ENCODE measurements at regions not wholly inside any gene's neighbourhood (a gene's known extent, or its start where the extent isn't known, plus 50 kb on each side); places are given as distances from the start of the nearest gene placed in this dataset.
A peak's percentile ranks its signal among the peaks of the same experiment; 100 is the strongest.

GRCh38 chr19:30784850-30785457 lies 412.8 kb downstream of the ZNF536 start:
- DNase-seq (ENCODE audit: low spot score) = peak; percentile 5

- DNase-seq (ENCODE audit: low spot score) = no peak
These were observed 411.8 kb downstream of the ZNF536 start for GRCh38 chr19:30783936-30784335.

- DNase-seq (ENCODE audit: low spot score) = no peak
These were observed 411.0 kb downstream of the ZNF536 start for GRCh38 chr19:30783212-30783611.

GRCh38 chr19:30781519-30781918 lies 409.3 kb downstream of the ZNF536 start:
- DNase-seq (ENCODE audit: low spot score) = no peak

- DNase-seq (ENCODE audit: low spot score) = no peak
These were observed 408.9 kb downstream of the ZNF536 start for GRCh38 chr19:30781047-30781446.

- DNase-seq (ENCODE audit: low spot score) = no peak
These were observed 408.3 kb downstream of the ZNF536 start for GRCh38 chr19:30780456-30780855.

- DNase-seq (ENCODE audit: low spot score) = no peak
These were observed 407.8 kb downstream of the ZNF536 start for GRCh38 chr19:30780032-30780431.

- no peak for DNase-seq (ENCODE audit: low spot score)
These were observed 407.0 kb downstream of the ZNF536 start for GRCh38 chr19:30778961-30779715.

GRCh38 chr19:30778061-30778460 lies 405.9 kb downstream of the ZNF536 start:
- no peak for DNase-seq (ENCODE audit: low spot score)

- no peak for DNase-seq (ENCODE audit: low spot score)
These were observed 403.8 kb downstream of the ZNF536 start for GRCh38 chr19:30775956-30776355.

- no peak for DNase-seq (ENCODE audit: low spot score)
These were observed 402.1 kb downstream of the ZNF536 start for GRCh38 chr19:30774252-30774766.

GRCh38 chr19:30762651-30763050 lies 390.5 kb downstream of the ZNF536 start:
- DNase-seq (ENCODE audit: low spot score) = no peak

- no peak for DNase-seq (ENCODE audit: low spot score)
These were observed 387.8 kb downstream of the ZNF536 start for GRCh38 chr19:30760014-30760413.

GRCh38 chr19:30757837-30758617 lies 385.8 kb downstream of the ZNF536 start:
- DNase-seq (ENCODE audit: low spot score) = no peak

- DNase-seq (ENCODE audit: low spot score) = no peak
These were observed 385.1 kb downstream of the ZNF536 start for GRCh38 chr19:30757104-30757836.

GRCh38 chr19:30755581-30755980 lies 383.4 kb downstream of the ZNF536 start:
- no peak for DNase-seq (ENCODE audit: low spot score)

- DNase-seq (ENCODE audit: low spot score) = no peak
These were observed 382.0 kb downstream of the ZNF536 start for GRCh38 chr19:30754162-30754561.

- no peak for DNase-seq (ENCODE audit: low spot score)
These were observed 380.7 kb downstream of the ZNF536 start for GRCh38 chr19:30752876-30753275.

- no peak for DNase-seq (ENCODE audit: low spot score)
These were observed 380.0 kb downstream of the ZNF536 start for GRCh38 chr19:30752201-30752600.

- no peak for DNase-seq (ENCODE audit: low spot score)
These were observed 373.3 kb downstream of the ZNF536 start for GRCh38 chr19:30745476-30745985.

GRCh38 chr19:30744741-30745475 lies 372.7 kb downstream of the ZNF536 start:
- DNase-seq (ENCODE audit: low spot score) = no peak
